Astrocyte (in vitro differentiated cells and primary cell): ENCODE measurements at regions not wholly inside any gene's neighbourhood (a gene's known extent, or its start where the extent isn't known, plus 50 kb on each side); places are given as distances from the start of the nearest gene placed in this dataset.

Source experiments
- DNase-seq: peaks from one replicate; pipeline ENCODE4 v3.0.0-alpha.2; 2010; ENCODE audit warnings: low read depth
- FAIRE-seq: peaks from 2 replicates; lab custom pipeline; 2011; peaks lifted over from hg19 to GRCh38; lab: Jason Lieb, UNC
- H2AFZ ChIP-seq: 2 replicates; pipeline ENCODE4 v1.6.0; 2012; ENCODE audit warnings: low read depth, low read length, inconsistent platforms
- H3K27ac ChIP-seq: 2 replicates; pipeline ENCODE4 v1.5.1; 2011; ENCODE audit warnings: low read depth, low read length, inconsistent platforms
- H3K27me3 ChIP-seq: 2 replicates; pipeline ENCODE4 v1.6.0; 2011; ENCODE audit warnings: low read length, inconsistent platforms; ENCODE audit not compliant: insufficient read depth
- H3K36me3 ChIP-seq: 2 replicates; pipeline ENCODE4 v1.5.1; 2011; ENCODE audit warnings: low read length, inconsistent platforms; ENCODE audit not compliant: insufficient read depth
- H3K4me1 ChIP-seq: 2 replicates; pipeline ENCODE4 v1.5.1; 2011; ENCODE audit warnings: low read length, inconsistent platforms; ENCODE audit not compliant: insufficient read depth
- H3K4me2 ChIP-seq: 2 replicates; pipeline ENCODE4 v1.6.0; 2012; ENCODE audit warnings: low read length, inconsistent platforms
- H3K4me3 ChIP-seq: 2 replicates; pipeline ENCODE4 v1.5.1; 2011; ENCODE audit warnings: low read depth, mild to moderate bottlenecking, low read length, inconsistent platforms; ENCODE audit not compliant: insufficient read depth
- H3K79me2 ChIP-seq: 2 replicates; pipeline ENCODE4 v1.6.0; 2012; ENCODE audit warnings: mild to moderate bottlenecking, low read length, inconsistent platforms; ENCODE audit not compliant: insufficient read depth
- H3K9ac ChIP-seq: 2 replicates; pipeline ENCODE4 v1.6.0; 2012; ENCODE audit warnings: mild to moderate bottlenecking, low read length, inconsistent platforms
- H3K9me3 ChIP-seq: 2 replicates; pipeline ENCODE4 v1.5.1; 2012; ENCODE audit warnings: low read depth, mild to moderate bottlenecking, low read length, inconsistent platforms; ENCODE audit not compliant: insufficient read depth
- H4K20me1 ChIP-seq: 2 replicates; pipeline ENCODE4 v1.6.0; 2012; ENCODE audit warnings: low read length, inconsistent platforms; ENCODE audit not compliant: insufficient read depth
- H3K27ac Mint-ChIP-seq: one replicate; pipeline ENCODE4 v1.8.0; 2021; ENCODE audit warnings: mild to moderate bottlenecking, mixed read lengths; ENCODE audit not compliant: unreplicated experiment
- H3K27me3 Mint-ChIP-seq: one replicate; pipeline ENCODE4 v1.8.0; 2021; ENCODE audit warnings: low read depth, mixed read lengths; ENCODE audit not compliant: unreplicated experiment
- H3K36me3 Mint-ChIP-seq: one replicate; pipeline ENCODE4 v1.8.0; 2021; ENCODE audit warnings: low read depth, mixed read lengths; ENCODE audit not compliant: unreplicated experiment
- H3K4me1 Mint-ChIP-seq: one replicate; pipeline ENCODE4 v1.8.0; 2021; ENCODE audit warnings: low read depth, mixed read lengths; ENCODE audit not compliant: unreplicated experiment
- H3K4me3 Mint-ChIP-seq: one replicate; pipeline ENCODE4 v1.8.0; 2021; ENCODE audit warnings: mild to moderate bottlenecking, moderate library complexity, mixed read lengths; ENCODE audit not compliant: unreplicated experiment
- H3K9me3 Mint-ChIP-seq: one replicate; pipeline ENCODE4 v1.8.0; 2021; ENCODE audit warnings: mild to moderate bottlenecking, mixed read lengths; ENCODE audit not compliant: unreplicated experiment
- CTCF ChIP-seq: IDR thresholded peaks from 2 replicates; pipeline ENCODE4 v1.5.1; 2011; ENCODE audit warnings: low read depth, mild to moderate bottlenecking, inconsistent platforms, low read length, moderate library complexity; ENCODE audit not compliant: insufficient read depth
- EZH2 ChIP-seq: IDR thresholded peaks from 2 replicates; pipeline ENCODE4 v1.6.1; 2012; ENCODE audit warnings: mild to moderate bottlenecking, low read length, inconsistent platforms; ENCODE audit not compliant: insufficient read depth

DNA sequence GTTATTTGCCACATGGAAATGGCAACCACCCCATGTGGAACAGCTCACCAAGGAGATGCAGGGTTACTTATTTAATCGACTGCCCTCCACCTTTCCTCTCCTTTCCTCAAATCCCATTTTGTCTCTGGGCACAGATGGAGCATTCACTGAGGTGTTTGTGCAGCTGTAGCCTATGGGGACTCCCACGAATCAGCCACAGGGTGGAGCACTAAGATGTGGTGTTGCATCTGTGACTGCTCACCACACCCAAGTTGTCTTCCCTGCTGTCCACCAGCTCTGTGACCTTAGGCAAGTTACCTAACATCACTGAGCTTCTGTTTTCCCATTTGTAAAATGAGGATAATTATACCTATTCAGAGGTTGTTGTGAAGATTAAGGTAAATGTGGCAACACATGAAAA, 252.4 kb upstream of the CPEB2 start:
- Histone ChIP-seq H2AFZ (no peak overlapping the region), H4K20me1 (no peaks in the 10 kb centered on the region), H3K4me3 (no peak overlapping the region), H3K36me3 (no peaks in the 10 kb centered on the region), H3K4me1 (no peaks in the 10 kb centered on the region), H3K27ac (no peak overlapping the region), H3K79me2 (no peaks in the 10 kb centered on the region), H3K27me3 (no peaks in the 10 kb centered on the region), H3K4me2 (no peak overlapping the region), H3K9ac (no peak overlapping the region), H3K9me3 (peaks cover 7% of the 10 kb centered on the region)
- Mint-ChIP-seq H3K27ac (no peak overlapping the region), H3K36me3 (peaks cover 2% of the 10 kb centered on the region), H3K9me3 (peaks cover 22% of the 10 kb centered on the region), H3K4me1 (no peaks in the 10 kb centered on the region), H3K4me3 (no peak overlapping the region), H3K27me3 (peaks cover 8% of the 10 kb centered on the region)
- peak; percentile 1 for DNase-seq
- TF ChIP-seq EZH2 (no peak), CTCF (peak; percentile 13)
- FAIRE-seq, result no peak

- no peak for FAIRE-seq
- peaks cover 22% of the 10 kb centered on the region for H3K9me3 Mint-ChIP-seq
Measured at GRCh38 chr4:14752341-14753046, 249.8 kb upstream of the CPEB2 start.

More at GRCh38 chr4:14752341-14753046, 249.8 kb upstream of the CPEB2 start:
- no peaks in the 10 kb centered on the region for H3K36me3 ChIP-seq
- DNase-seq, result no peak
- H3K4me1 Mint-ChIP-seq, result no peaks in the 10 kb centered on the region
- no peaks in the 10 kb centered on the region for H3K79me2 ChIP-seq
- H3K9me3 ChIP-seq, result peaks cover 7% of the 10 kb centered on the region
- TF ChIP-seq CTCF (no peak), EZH2 (no peak)
- H3K27ac ChIP-seq, result no peak overlapping the region
- no peak overlapping the region for H3K9ac ChIP-seq
- H3K27ac Mint-ChIP-seq, result no peak overlapping the region
- H3K4me1 ChIP-seq, result no peaks in the 10 kb centered on the region
- H3K36me3 Mint-ChIP-seq, result peaks cover 2% of the 10 kb centered on the region
- H4K20me1 ChIP-seq, result no peaks in the 10 kb centered on the region
- no peaks in the 10 kb centered on the region for H3K27me3 ChIP-seq
- no peak overlapping the region for H3K4me2 ChIP-seq
- no peak overlapping the region for H2AFZ ChIP-seq
- no peak overlapping the region for H3K4me3 Mint-ChIP-seq
- H3K4me3 ChIP-seq, result no peak overlapping the region
- peaks cover 8% of the 10 kb centered on the region for H3K27me3 Mint-ChIP-seq
